ENCODE measurements at regions not wholly inside any gene's neighbourhood (a gene's known extent, or its start where the extent isn't known, plus 50 kb on each side); places are given as distances from the start of the nearest gene placed in this dataset.

DNA sequence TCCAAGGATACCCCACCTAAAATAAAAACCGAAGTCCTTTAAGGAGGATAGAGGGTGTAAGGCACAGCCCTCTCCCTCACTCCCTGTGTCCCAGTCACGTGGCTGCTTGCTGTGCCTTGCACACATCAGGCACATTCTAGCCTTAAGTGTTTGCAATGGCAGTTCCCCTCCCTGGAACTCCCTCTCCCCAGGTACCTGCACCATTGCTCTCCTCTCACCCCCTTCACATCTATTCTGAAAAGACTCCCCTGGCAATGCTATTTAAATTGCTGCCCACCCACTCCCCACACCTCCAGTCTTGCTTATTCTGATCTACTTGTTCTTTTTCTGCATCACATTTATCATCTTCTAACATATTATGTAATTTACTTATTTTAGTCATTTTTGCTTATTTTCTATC lies 91.6 kb upstream of the LNX1 start:
- DNase-seq = no peak

GRCh38 chr4:53682196-53682595 lies 90.9 kb upstream of the LNX1 start:
- no peak for DNase-seq

DNA sequence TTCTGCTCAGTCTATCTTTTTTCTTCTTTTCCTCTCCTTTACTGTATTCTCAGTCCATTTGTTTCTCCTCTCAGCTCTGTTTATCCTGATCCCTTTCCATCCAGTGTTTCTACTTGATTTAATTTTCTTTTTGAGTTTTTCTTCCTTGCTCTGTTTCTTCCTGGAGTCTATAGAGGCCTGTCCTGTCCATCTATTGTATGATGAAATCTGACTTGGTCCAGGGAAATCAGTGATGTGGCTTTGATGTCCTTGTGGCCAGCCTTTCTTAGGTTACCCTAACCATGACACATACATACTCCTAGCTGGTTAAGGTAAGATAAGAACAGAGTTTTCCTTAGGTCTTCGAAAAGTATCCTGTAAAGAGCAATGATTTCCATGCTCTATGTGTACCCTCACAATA lies 89.3 kb upstream of the LNX1 start:
- DNase-seq = no peak

GRCh38 chr4:53680168-53680567 lies 88.9 kb upstream of the LNX1 start:
- no peak for DNase-seq

- no peak for DNase-seq
These were observed 85.2 kb upstream of the LNX1 start for GRCh38 chr4:53676402-53676871.

- DNase-seq = no peak
These were observed 83.6 kb upstream of the LNX1 start for GRCh38 chr4:53674903-53675302.

DNA sequence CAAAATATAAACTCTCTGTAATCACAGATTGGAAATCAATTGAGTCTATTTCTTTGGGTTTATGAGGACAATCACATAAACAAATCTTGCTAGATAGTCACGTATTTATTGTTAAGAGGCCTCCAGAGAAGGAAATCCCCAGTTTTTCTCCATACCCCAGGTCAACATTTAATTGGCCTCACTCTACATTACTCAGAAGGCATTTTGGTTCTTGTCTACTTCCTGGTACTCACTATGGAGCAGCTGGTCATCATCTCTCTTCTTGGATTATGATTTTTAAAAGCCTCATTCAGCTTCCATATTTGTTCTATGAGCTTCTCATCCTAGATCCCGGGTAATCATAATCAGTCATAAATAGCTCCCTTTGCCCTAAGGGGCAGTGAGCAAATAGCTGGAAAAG lies 81.6 kb upstream of the LNX1 start:
- DNase-seq = no peak

DNA sequence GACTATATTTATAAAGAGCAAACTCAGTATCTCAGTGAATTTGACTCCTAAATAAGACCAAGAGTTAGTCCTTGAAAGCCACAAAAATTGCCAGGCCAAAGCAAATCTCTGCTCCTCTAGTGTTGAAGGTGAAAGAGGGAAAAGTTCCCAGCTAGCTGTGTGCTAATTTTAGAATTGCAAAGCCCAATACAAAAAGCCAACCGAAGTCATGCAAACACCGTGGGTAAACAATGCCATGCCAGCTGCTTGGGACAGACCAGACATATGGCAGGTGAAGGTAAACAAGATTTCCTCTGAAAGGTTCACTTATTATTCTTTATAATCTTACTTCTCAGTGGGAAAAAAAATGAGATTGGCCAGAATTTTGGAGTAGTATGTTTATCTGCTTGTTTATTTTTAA lies 80.5 kb upstream of the LNX1 start:
- DNase-seq = no peak

GRCh38 chr4:53659737-53660136 lies 68.5 kb upstream of the LNX1 start:
- no peak for DNase-seq

DNA sequence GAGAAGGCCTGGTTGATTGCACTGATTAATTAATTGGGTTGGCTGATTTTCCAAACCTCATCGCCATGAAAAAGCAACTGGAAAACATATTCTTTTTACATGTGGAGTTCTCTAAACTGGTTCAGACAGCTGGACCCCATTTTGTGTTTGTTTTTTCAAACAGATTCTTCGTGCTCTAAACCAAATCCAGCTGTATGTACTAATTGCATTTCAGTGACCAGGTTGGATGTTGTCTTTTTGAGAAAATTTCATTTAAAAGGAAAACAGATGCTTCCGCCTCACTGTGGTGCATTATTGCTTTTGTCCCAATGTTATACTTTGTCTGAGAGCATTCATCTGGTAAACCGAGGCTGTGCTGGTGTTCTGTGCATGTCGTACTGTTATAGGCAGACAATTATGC lies 67.8 kb upstream of the LNX1 start:
- DNase-seq = no peak

- no peak for DNase-seq
These were observed 66.7 kb upstream of the LNX1 start for GRCh38 chr4:53658029-53658428.

GRCh38 chr4:53656421-53656981 lies 65.2 kb upstream of the LNX1 start:
- DNase-seq = no peak

GRCh38 chr4:53654300-53654758 lies 63.0 kb upstream of the LNX1 start:
- no peak for DNase-seq

DNA sequence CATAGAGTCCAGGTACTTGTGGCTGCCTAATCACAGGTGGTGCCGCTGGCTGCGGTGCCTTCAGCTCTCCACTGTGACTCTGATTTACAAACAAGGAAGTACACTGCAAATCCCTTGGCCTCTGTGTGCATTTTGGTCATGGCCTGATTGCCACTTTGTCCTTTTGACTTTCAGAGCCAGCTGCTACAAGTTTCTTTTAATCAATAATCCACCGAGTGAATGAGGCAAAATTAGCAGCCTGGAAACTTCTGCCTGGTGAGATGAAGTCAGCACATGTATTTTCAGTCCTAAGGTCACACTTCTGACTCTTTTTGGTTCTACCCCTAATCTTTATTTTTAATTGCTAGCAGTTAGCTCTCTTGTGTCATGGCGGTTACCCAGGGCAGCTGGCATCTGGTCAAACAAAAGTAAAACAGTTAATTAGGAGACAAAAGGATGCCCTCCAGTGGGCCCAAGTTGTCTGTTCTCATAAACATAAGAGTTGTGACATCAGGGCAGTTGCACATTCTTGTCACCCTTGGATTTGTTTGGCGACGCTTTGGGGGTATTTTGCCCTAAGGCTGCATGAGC lies 62.3 kb upstream of the LNX1 start:
- DNase-seq = no peak

DNA sequence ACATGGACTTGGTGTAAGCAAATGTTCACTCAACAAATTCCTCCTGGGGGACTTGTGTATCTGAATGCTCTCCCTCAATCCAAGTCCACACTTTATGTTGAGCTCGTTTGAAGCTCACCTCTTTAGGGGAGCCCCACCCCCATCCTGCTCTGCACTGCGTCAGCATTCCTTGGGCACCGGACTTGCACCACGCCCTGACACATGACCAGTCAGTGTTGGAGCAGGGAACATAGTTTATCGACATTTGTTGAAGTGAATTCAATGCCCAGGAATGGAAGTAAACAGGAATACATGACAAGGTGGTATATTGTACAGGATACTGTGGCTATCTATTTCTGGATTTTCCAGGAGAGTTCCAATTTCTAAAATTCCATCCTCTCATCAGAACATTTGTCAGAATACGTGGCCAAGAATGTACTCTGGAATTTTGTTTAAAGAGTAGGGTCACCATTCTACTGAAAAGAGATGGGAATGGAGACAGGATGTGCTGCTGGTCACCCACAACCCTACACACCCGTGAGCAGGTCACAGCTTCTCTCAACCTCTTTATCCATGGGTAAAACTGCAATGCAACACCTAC lies 60.0 kb upstream of the LNX1 start:
- DNase-seq = no peak

- no peak for DNase-seq
These were observed 58.1 kb upstream of the LNX1 start for GRCh38 chr4:53649357-53649756.

DNA sequence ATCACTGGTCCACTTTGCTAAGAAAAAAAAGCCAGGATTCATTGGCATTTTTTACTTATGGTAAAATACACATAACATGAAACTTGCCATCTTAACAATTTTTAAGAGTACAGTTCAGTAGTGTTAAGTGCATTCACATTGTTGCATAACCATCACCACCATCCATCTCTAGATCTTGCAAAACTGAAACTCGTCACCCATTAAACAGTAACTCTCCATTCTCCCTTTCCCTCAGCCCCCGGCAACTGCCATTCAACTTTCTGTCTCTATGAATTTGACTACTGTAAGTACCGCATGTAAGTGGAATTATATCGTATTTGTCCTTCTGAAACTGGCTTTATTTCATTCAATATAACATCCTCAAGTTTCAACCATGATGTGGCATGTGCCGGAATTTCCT lies 56.3 kb upstream of the LNX1 start:
- no peak for DNase-seq

DNA sequence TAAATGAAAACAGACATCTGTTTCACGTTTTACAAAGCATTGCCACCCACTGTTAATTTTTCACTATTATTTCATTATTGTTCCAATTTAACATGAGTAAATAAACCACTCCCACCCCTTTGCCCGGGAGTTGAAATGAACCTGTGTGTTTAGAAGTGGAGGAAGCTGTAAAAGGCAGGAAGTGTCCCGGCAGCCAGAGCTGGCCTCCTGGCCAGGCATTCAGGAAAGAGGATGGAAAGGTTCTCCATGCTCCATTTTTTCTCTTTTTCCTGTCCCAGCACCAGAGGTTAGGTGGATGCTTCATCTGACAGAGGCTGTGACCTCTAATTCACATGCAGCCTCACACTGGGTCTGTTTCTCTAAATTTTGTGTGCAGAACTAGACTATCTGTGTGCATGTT lies 55.5 kb upstream of the LNX1 start:
- DNase-seq = no peak

DNA sequence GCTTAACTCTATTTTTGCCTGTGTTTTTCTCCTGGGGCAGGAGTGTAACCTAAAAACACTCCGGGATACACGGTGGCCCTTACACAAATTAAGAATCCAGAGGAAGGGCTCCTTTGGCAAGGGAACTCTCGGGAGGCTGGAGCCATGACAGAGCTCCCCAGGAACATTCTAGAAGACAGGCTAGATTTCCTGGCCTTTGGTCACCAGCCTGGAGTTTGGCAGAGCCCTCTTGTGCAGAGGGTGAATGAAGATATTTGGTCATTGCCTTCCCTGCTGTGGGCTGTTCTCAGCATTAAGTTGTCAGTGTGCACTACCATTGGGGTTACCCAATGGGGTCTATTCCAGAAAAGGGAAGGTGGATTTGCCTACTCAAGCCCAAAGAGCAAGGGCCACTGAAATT lies 53.8 kb upstream of the LNX1 start:
- DNase-seq = no peak

DNA sequence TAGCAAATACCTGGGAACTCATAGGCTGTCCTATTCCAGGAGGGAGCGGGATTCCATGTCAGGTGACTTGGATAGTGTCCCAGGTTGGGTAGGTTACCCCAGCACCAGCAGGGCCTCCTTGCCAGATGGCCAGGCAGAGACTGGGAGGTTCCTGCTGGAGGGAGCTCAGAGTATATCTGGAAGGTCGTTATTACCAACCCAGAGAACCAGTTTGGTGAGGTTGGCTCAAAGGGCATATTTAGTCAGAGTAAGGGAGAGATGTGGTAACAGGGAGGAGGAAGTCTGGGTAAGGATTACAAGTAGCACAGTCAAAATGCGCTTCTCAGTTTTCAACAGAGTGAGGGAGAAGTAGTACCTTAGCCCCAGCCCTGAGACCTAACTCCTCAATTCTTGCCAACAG lies 53.3 kb upstream of the LNX1 start:
- no peak for DNase-seq

Data from stimulated activated naive CD4-positive, alpha-beta T cell (primary cell).